ENCODE measurements at regions not wholly inside any gene's neighbourhood (a gene's known extent, or its start where the extent isn't known, plus 50 kb on each side); places are given as distances from the start of the nearest gene placed in this dataset.

DNA sequence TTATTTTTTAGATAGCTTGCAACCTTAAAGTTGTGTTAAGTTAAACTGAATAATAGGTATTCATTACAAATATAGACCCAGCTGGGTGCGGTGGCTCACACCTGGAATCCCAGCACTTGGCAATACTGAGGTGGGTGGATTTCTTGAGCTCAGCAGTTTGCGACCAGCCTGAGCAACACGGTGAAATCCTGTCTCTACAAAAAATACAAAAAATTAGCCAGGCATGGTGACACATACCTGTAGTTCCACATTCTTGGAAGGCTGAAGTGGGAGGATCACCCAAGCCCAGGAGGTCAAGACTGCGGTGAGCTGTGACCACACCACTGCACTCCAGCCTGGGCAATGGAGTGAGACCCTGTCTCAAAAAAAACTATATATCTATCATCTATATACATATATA lies 386.5 kb downstream of the PCDH17 start:
- Histone ChIP-seq H3K36me3 (no peaks in the 10 kb centered on the region), H3K4me3 (no peak overlapping the region), H3K27me3 (replicated peaks; ENCODE audit: insufficient read depth) (no peaks in the 10 kb centered on the region), H3K4me1 (ENCODE audit: control insufficient read depth in 1 of 2, low read depth in 2 of 2) (no peaks in the 10 kb centered on the region), H3K27ac (no peak overlapping the region), H3K9me3 (no peaks in the 10 kb centered on the region)
- DNase-seq (ENCODE audit: low spot score) (no peak), ATAC-seq (ENCODE audit: insufficient number of reproducible peaks, low FRiP score, low read depth) (no peak)
- TF ChIP-seq, protein P1, sequence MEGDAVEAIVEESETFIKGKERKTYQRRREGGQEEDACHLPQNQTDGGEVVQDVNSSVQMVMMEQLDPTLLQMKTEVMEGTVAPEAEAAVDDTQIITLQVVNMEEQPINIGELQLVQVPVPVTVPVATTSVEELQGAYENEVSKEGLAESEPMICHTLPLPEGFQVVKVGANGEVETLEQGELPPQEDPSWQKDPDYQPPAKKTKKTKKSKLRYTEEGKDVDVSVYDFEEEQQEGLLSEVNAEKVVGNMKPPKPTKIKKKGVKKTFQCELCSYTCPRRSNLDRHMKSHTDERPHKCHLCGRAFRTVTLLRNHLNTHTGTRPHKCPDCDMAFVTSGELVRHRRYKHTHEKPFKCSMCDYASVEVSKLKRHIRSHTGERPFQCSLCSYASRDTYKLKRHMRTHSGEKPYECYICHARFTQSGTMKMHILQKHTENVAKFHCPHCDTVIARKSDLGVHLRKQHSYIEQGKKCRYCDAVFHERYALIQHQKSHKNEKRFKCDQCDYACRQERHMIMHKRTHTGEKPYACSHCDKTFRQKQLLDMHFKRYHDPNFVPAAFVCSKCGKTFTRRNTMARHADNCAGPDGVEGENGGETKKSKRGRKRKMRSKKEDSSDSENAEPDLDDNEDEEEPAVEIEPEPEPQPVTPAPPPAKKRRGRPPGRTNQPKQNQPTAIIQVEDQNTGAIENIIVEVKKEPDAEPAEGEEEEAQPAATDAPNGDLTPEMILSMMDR (IDR thresholded peaks at IDR 0.05) = no peak

DNA sequence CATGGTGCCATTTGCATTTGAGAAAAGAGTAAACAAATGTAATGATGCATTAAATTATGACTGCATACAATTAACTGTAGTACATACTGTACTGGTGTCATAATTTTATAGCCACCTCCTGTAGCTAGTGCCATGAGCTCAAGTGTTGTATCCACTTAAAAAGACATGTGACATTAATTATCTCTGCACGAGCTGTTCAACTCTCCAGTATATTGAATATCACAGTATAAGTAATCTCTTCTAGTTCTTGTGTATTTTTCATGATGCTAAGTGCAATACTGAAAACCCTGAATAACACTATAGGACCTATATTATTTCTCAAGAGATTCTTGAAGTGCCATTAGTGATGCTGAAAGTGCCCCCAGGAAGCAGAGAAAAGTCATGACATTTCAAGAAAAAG lies 387.3 kb downstream of the PCDH17 start:
- no peak for DNase-seq (ENCODE audit: low spot score)
- no peaks in the 10 kb centered on the region for H3K4me1 ChIP-seq (ENCODE audit: control insufficient read depth in 1 of 2, low read depth in 2 of 2)
- H3K36me3 ChIP-seq = no peaks in the 10 kb centered on the region
- no peak overlapping the region for H3K27ac ChIP-seq
- no peaks in the 10 kb centered on the region for H3K9me3 ChIP-seq
- no peaks in the 10 kb centered on the region for H3K27me3 ChIP-seq (replicated peaks; ENCODE audit: insufficient read depth)
- H3K4me3 ChIP-seq = no peak overlapping the region
- TF ChIP-seq, protein P1 (IDR thresholded peaks at IDR 0.05) = no peak
- no peak for ATAC-seq (ENCODE audit: insufficient number of reproducible peaks, low FRiP score, low read depth)

DNA sequence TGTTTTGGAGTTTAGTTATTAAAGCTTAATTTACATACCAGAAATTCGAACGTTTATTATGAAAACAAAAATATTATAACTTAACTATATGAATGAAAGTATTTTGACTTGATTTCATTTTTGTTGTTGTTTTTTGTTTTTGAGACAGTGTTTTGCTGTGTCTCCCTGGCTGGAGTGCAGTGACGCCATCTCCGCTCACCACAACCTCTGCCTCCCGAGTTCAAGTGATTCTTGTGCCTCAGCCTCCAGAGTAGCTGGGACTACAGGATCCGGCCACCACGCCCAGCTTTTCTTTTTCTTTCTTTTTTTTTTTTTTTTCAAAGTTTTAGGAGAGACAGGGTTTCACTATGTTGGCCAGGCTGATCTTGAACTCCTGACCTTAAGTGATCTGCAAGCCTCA lies 392.6 kb downstream of the PCDH17 start:
- H3K27ac ChIP-seq = no peak overlapping the region
- DNase-seq (ENCODE audit: low spot score) (no peak), ATAC-seq (ENCODE audit: insufficient number of reproducible peaks, low FRiP score, low read depth) (no peak)
- H3K9me3 ChIP-seq = no peaks in the 10 kb centered on the region
- no peaks in the 10 kb centered on the region for H3K4me1 ChIP-seq (ENCODE audit: control insufficient read depth in 1 of 2, low read depth in 2 of 2)
- no peak overlapping the region for H3K4me3 ChIP-seq
- TF ChIP-seq, protein P1 (IDR thresholded peaks at IDR 0.05) = no peak
- H3K36me3 ChIP-seq = no peaks in the 10 kb centered on the region
- H3K27me3 ChIP-seq (replicated peaks; ENCODE audit: insufficient read depth) = no peaks in the 10 kb centered on the region

DNA sequence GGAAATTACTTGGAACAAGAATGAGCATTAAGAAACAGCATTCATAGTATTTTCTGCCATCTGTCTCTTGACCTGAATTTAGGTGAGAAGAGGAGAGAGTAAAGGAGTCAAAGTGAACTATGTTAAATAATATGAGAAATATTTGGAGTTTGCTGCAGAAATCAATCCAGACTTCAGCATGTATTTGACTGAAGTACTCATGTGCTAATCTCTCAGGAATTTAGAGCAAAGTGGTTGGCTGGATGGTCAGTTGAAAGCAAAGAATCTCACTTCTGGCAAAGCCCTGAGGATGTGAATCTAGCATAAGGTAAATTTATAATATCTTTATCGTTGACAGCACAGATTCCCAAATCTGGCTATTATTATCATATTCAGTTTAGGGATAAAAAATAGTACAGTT lies 394.3 kb downstream of the PCDH17 start:
- Histone ChIP-seq H3K27ac (no peak overlapping the region), H3K36me3 (no peaks in the 10 kb centered on the region), H3K27me3 (replicated peaks; ENCODE audit: insufficient read depth) (no peaks in the 10 kb centered on the region), H3K4me1 (ENCODE audit: control insufficient read depth in 1 of 2, low read depth in 2 of 2) (no peaks in the 10 kb centered on the region), H3K9me3 (no peaks in the 10 kb centered on the region), H3K4me3 (no peak overlapping the region)
- DNase-seq (ENCODE audit: low spot score) (no peak), ATAC-seq (ENCODE audit: insufficient number of reproducible peaks, low FRiP score, low read depth) (no peak)
- TF ChIP-seq, protein P1 (IDR thresholded peaks at IDR 0.05) = no peak

DNA sequence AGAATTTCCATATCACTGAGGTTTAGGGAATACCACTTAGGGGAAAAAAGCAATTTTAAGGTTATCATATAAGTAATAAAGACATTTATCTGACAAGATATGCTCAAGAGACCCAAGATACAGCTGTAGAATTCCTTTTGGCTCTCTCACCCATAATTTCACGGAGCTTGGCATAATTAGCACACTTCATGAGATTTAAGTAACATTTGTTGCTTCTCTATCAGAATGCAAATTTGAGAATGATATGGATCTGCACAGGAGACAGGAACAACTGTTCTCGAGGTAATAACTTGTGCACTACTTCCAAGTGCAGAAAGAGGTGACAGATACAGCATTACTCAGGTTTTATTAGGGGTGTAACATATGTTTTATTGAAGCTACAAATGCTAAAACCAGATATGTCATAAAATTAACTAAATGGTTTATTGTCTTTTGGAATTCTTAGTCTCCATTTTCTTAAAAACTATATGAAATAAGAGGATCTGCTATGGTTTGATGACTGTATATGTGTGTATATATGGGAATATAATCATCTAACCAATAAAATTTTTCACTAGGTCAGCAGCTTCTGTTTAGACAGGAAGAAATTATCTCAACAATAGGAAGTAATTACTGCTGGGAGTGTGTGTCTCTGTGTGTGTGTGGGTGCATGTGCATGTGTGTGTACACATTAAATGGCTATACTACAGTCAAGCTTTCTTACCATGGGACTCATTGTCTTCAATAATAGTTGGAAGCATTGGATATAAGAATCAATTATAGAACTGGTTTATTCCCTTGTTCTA lies 401.3 kb downstream of the PCDH17 start:
- Histone ChIP-seq H3K9me3 (no peaks in the 10 kb centered on the region), H3K27ac (no peak overlapping the region), H3K4me1 (ENCODE audit: control insufficient read depth in 1 of 2, low read depth in 2 of 2) (no peaks in the 10 kb centered on the region), H3K4me3 (no peak overlapping the region), H3K27me3 (replicated peaks; ENCODE audit: insufficient read depth) (no peaks in the 10 kb centered on the region), H3K36me3 (no peaks in the 10 kb centered on the region)
- TF ChIP-seq, protein P1 (IDR thresholded peaks at IDR 0.05) = no peak
- DNase-seq (ENCODE audit: low spot score) (no peak), ATAC-seq (ENCODE audit: insufficient number of reproducible peaks, low FRiP score, low read depth) (no peak)

Measured in thoracic aorta (tissue), 2 donors.